HepG2 (cell line): ENCODE measurements at regions not wholly inside any gene's neighbourhood (a gene's known extent, or its start where the extent isn't known, plus 50 kb on each side); places are given as distances from the start of the nearest gene placed in this dataset.

ENCODE experiments used
- ATRX ChIP-seq: sonication (generic); formaldehyde crosslinking; IDR thresholded peaks from 2 replicates; pipeline ENCODE4 v1.4.0; 2020; ENCODE audit warnings: missing genetic modification reagents, borderline replicate concordance
- HNRNPH1 ChIP-seq: fragments of 200-400 bp; formaldehyde crosslinking; optimal IDR thresholded peaks from 2 replicates; pipeline ENCODE3; 2017; ENCODE audit warnings: mild to moderate bottlenecking, low read depth, low read length
- HOXD1 ChIP-seq: sonication (generic); formaldehyde crosslinking; IDR thresholded peaks from 2 replicates; pipeline ENCODE4 v1.5.0; 2020; ENCODE audit warnings: missing genetic modification reagents
- JUNB ChIP-seq: sonication (generic); formaldehyde crosslinking; IDR thresholded peaks from 2 replicates; pipeline ENCODE4 v1.8.0; 2022; ENCODE audit warnings: missing genetic modification reagents, mild to moderate bottlenecking, borderline replicate concordance
- KAT2B ChIP-seq: fragments of 150-350 bp; IDR thresholded peaks from 2 replicates; pipeline ENCODE4 v1.6.1; 2014; ENCODE audit warnings: low read depth, low read length, borderline replicate concordance
- RORA ChIP-seq: sonication (generic); formaldehyde crosslinking; IDR thresholded peaks from 2 replicates; pipeline ENCODE4 v1.5.0; 2020; ENCODE audit warnings: mild to moderate bottlenecking, missing genetic modification reagents, moderate library complexity
- SUZ12 ChIP-seq: fragments of 150-350 bp; IDR thresholded peaks from 2 replicates; pipeline ENCODE4 v1.6.1; 2014; ENCODE audit warnings: low read depth, low read length
- XRCC5 ChIP-seq: fragments of 200-400 bp; formaldehyde crosslinking; optimal IDR thresholded peaks from 2 replicates; pipeline ENCODE3; 2017; ENCODE audit warnings: mild to moderate bottlenecking, low read length
- ZNF251 ChIP-seq: sonication (generic); formaldehyde crosslinking; IDR thresholded peaks from 2 replicates; pipeline ENCODE4 v1.9.0; 2021; ENCODE audit warnings: mild to moderate bottlenecking, missing genetic modification reagents
- ZNF496 ChIP-seq: sonication (generic); formaldehyde crosslinking; IDR thresholded peaks from 2 replicates; pipeline ENCODE4 v1.8.1; 2023; ENCODE audit warnings: mild to moderate bottlenecking, moderate library complexity, missing genetic modification reagents; ENCODE audit not compliant: insufficient replicate concordance
- ZNF572 ChIP-seq: sonication (generic); formaldehyde crosslinking; IDR thresholded peaks from 2 replicates; pipeline ENCODE4 v1.5.1; 2020; ENCODE audit warnings: mild to moderate bottlenecking, missing genetic modification reagents
- ZNF772 ChIP-seq: sonication (generic); formaldehyde crosslinking; IDR thresholded peaks from 2 replicates; pipeline ENCODE4 v1.5.0; 2020; ENCODE audit warnings: mild to moderate bottlenecking, missing genetic modification reagents
- ZZZ3 ChIP-seq: sonication (generic); formaldehyde crosslinking; IDR thresholded peaks from 2 replicates; pipeline ENCODE4 v1.4.0; 2020; ENCODE audit warnings: missing genetic modification reagents, mild to moderate bottlenecking, borderline replicate concordance
- TF ChIP-seq, protein P1 (sequence below): sonication (generic); formaldehyde crosslinking; IDR thresholded peaks from 2 replicates; pipeline ENCODE4 v1.5.1; 2020; ENCODE audit warnings: mild to moderate bottlenecking, moderate library complexity, missing genetic modification reagents
- TF ChIP-seq, protein P2 (sequence below): sonication (generic); formaldehyde crosslinking; IDR thresholded peaks from 2 replicates; pipeline ENCODE4 v1.4.0; 2020; ENCODE audit warnings: mild to moderate bottlenecking, missing genetic modification reagents
- TF ChIP-seq, protein P3 (sequence below): sonication (generic); formaldehyde crosslinking; IDR thresholded peaks from 2 replicates; pipeline ENCODE4 v1.5.0; 2020; ENCODE audit warnings: mild to moderate bottlenecking, missing genetic modification reagents, borderline replicate concordance
- TF ChIP-seq, protein P4 (sequence below): sonication (generic); formaldehyde crosslinking; IDR thresholded peaks from 2 replicates; pipeline ENCODE4 v1.4.0; 2020; ENCODE audit warnings: missing genetic modification reagents

DNA sequence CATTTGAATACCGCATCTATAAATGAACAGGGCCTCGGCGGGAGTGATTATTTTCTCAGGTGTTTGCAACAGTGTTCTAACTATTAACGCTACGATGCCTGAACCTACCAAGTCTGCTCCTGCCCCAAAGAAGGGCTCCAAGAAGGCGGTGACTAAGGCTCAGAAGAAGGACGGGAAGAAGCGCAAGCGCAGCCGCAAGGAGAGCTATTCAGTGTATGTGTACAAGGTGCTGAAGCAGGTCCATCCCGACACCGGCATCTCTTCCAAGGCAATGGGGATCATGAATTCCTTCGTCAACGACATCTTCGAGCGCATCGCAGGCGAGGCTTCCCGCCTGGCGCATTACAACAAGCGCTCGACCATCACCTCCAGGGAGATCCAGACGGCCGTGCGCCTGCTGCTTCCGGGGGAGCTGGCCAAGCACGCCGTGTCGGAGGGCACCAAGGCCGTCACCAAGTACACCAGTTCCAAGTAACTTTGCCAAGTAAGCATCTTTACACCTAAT lies 70.9 kb downstream of the HFE start (continued):
- TF ChIP-seq, protein P1, sequence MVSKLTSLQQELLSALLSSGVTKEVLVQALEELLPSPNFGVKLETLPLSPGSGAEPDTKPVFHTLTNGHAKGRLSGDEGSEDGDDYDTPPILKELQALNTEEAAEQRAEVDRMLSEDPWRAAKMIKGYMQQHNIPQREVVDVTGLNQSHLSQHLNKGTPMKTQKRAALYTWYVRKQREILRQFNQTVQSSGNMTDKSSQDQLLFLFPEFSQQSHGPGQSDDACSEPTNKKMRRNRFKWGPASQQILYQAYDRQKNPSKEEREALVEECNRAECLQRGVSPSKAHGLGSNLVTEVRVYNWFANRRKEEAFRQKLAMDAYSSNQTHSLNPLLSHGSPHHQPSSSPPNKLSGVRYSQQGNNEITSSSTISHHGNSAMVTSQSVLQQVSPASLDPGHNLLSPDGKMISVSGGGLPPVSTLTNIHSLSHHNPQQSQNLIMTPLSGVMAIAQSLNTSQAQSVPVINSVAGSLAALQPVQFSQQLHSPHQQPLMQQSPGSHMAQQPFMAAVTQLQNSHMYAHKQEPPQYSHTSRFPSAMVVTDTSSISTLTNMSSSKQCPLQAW (CRISPR knock-in tag): peak; percentile 31
- peak; percentile 44 for TF ChIP-seq HNRNPH1
- no peak for TF ChIP-seq ZNF572 (CRISPR knock-in tag)
- TF ChIP-seq ZNF496: no peak
- no peak for TF ChIP-seq KAT2B
- peak; percentile 57; the same call in 1 of the 2 replicates for TF ChIP-seq JUNB
- 0 out of 2 replicates have a peak, but pooled peaks have one; percentile 0 for TF ChIP-seq SUZ12
- TF ChIP-seq, protein P2, sequence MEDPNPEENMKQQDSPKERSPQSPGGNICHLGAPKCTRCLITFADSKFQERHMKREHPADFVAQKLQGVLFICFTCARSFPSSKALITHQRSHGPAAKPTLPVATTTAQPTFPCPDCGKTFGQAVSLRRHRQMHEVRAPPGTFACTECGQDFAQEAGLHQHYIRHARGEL (CRISPR knock-in tag): no peak
- TF ChIP-seq HOXD1 (CRISPR knock-in tag): peak; percentile 48; the same call in 1 of the 2 replicates
- TF ChIP-seq ZNF251: no peak
- TF ChIP-seq RORA (CRISPR knock-in tag): peak; percentile 46; the same call in 1 of the 2 replicates
- peak; percentile 83; the same call in 1 of the 2 replicates for TF ChIP-seq ZNF772
- TF ChIP-seq, protein P3, sequence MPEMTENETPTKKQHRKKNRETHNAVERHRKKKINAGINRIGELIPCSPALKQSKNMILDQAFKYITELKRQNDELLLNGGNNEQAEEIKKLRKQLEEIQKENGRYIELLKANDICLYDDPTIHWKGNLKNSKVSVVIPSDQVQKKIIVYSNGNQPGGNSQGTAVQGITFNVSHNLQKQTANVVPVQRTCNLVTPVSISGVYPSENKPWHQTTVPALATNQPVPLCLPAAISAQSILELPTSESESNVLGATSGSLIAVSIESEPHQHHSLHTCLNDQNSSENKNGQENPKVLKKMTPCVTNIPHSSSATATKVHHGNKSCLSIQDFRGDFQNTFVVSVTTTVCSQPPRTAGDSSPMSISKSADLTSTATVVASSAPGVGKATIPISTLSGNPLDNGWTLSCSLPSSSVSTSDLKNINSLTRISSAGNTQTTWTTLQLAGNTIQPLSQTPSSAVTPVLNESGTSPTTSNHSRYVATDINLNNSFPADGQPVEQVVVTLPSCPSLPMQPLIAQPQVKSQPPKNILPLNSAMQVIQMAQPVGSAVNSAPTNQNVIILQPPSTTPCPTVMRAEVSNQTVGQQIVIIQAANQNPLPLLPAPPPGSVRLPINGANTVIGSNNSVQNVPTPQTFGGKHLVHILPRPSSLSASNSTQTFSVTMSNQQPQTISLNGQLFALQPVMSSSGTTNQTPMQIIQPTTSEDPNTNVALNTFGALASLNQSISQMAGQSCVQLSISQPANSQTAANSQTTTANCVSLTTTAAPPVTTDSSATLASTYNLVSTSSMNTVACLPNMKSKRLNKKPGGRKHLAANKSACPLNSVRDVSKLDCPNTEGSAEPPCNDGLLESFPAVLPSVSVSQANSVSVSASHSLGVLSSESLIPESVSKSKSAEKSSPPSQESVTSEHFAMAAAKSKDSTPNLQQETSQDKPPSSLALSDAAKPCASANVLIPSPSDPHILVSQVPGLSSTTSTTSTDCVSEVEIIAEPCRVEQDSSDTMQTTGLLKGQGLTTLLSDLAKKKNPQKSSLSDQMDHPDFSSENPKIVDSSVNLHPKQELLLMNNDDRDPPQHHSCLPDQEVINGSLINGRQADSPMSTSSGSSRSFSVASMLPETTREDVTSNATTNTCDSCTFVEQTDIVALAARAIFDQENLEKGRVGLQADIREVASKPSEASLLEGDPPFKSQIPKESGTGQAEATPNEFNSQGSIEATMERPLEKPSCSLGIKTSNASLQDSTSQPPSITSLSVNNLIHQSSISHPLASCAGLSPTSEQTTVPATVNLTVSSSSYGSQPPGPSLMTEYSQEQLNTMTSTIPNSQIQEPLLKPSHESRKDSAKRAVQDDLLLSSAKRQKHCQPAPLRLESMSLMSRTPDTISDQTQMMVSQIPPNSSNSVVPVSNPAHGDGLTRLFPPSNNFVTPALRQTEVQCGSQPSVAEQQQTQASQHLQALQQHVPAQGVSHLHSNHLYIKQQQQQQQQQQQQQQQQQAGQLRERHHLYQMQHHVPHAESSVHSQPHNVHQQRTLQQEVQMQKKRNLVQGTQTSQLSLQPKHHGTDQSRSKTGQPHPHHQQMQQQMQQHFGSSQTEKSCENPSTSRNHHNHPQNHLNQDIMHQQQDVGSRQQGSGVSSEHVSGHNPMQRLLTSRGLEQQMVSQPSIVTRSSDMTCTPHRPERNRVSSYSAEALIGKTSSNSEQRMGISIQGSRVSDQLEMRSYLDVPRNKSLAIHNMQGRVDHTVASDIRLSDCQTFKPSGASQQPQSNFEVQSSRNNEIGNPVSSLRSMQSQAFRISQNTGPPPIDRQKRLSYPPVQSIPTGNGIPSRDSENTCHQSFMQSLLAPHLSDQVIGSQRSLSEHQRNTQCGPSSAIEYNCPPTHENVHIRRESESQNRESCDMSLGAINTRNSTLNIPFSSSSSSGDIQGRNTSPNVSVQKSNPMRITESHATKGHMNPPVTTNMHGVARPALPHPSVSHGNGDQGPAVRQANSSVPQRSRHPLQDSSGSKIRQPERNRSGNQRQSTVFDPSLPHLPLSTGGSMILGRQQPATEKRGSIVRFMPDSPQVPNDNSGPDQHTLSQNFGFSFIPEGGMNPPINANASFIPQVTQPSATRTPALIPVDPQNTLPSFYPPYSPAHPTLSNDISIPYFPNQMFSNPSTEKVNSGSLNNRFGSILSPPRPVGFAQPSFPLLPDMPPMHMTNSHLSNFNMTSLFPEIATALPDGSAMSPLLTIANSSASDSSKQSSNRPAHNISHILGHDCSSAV: no peak
- TF ChIP-seq ZZZ3 (CRISPR knock-in tag): no peak
- peak; percentile 52 for TF ChIP-seq XRCC5
- TF ChIP-seq ATRX (CRISPR knock-in tag): no peak
- TF ChIP-seq, protein P4, sequence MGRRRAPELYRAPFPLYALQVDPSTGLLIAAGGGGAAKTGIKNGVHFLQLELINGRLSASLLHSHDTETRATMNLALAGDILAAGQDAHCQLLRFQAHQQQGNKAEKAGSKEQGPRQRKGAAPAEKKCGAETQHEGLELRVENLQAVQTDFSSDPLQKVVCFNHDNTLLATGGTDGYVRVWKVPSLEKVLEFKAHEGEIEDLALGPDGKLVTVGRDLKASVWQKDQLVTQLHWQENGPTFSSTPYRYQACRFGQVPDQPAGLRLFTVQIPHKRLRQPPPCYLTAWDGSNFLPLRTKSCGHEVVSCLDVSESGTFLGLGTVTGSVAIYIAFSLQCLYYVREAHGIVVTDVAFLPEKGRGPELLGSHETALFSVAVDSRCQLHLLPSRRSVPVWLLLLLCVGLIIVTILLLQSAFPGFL (CRISPR knock-in tag): no peak
